Panc1 (cell line): ENCODE measurements at regions not wholly inside any gene's neighbourhood (a gene's known extent, or its start where the extent isn't known, plus 50 kb on each side); places are given as distances from the start of the nearest gene placed in this dataset.

Experiments
- ATAC-seq: fragments of 200-7000 bp; cut with Tn5 transposase; 2 replicates; pipeline ENCODE4 v1.9.1; 2020; ENCODE audit warnings: mild to moderate bottlenecking, moderate library complexity
- BruUV-seq: library from RNA; stranded (reverse); fragments of 400-500 nt; replicated peaks from 2 replicates; lab custom pipeline; 2021; lab: Mats Ljungman, UMichigan
- CTCF ChIA-PET: fragments of 300-600 bp; sonication (Branson Sonifier 250); formaldehyde crosslinking; loops from one replicate; lab custom pipeline; 2022; ENCODE audit warnings: antibody characterized with exemption; lab: Charles Lee
- POLR2A ChIA-PET: fragments of 300-600 bp; sonication (Branson Sonifier 250); formaldehyde crosslinking; loops from one replicate; lab custom pipeline; 2022; ENCODE audit warnings: antibody characterized with exemption; lab: Charles Lee
- DNase-seq: peaks from one replicate; pipeline ENCODE4 v3.0.0-alpha.2; 2010; ENCODE audit warnings: low read depth, low spot score
- H3K27ac ChIP-seq: 2 replicates; pipeline ENCODE4 v1.5.1; 2011; ENCODE audit warnings: mild to moderate bottlenecking, low read length, inconsistent platforms
- H3K27me3 ChIP-seq: fragments of 200-500 bp; sonication (Bioruptor generic); 2 replicates; pipeline ENCODE4 v1.6.0; 2014; ENCODE audit warnings: low read length, inconsistent platforms; ENCODE audit not compliant: control insufficient read depth, insufficient read depth
- H3K36me3 ChIP-seq: fragments of 200-500 bp; sonication (Bioruptor generic); 2 replicates; pipeline ENCODE4 v1.5.1; 2014; ENCODE audit warnings: inconsistent platforms, mild to moderate bottlenecking, low read length, moderate library complexity; ENCODE audit not compliant: control insufficient read depth, insufficient read depth
- H3K4me1 ChIP-seq: 2 replicates; pipeline ENCODE4 v1.5.1; 2011; ENCODE audit warnings: inconsistent platforms, mild to moderate bottlenecking, low read length, moderate library complexity; ENCODE audit not compliant: control insufficient read depth, insufficient read depth
- H3K4me3 ChIP-seq, 2 experiments: 2 replicates each; pipeline ENCODE4 v1.5.1; 2011 to 2012; ENCODE audit warnings: low read depth in 2 of 2, low read length in 2 of 2, mild to moderate bottlenecking in 2 of 2, inconsistent platforms in 1 of 2, moderate library complexity in 1 of 2
- H3K9me3 ChIP-seq: fragments of 200-500 bp; sonication (Bioruptor generic); 2 replicates; pipeline ENCODE4 v1.5.1; 2014; ENCODE audit warnings: low read depth, mild to moderate bottlenecking, inconsistent platforms, low read length, moderate library complexity; ENCODE audit not compliant: control insufficient read depth, insufficient read depth
- POLR2AphosphoS5 ChIP-seq: IDR thresholded peaks from 2 replicates; pipeline ENCODE4 v1.6.1; 2012; ENCODE audit warnings: mild to moderate bottlenecking, low read depth, low read length, moderate library complexity
- SIN3A ChIP-seq: IDR thresholded peaks from 2 replicates; pipeline ENCODE4 v1.6.1; 2012; ENCODE audit warnings: low read depth, mild to moderate bottlenecking, low read length, moderate library complexity, borderline replicate concordance; ENCODE audit not compliant: insufficient read depth
- TCF7L2 ChIP-seq: IDR thresholded peaks from 2 replicates; pipeline ENCODE4 v1.6.1; 2011; ENCODE audit warnings: mild to moderate bottlenecking, low read depth, low read length, inconsistent platforms
- in situ Hi-C: cut with HindIII; loops from 2 replicates; pipeline ENCODE4 v1.10.0; 2016; ENCODE audit warnings: low sequenced_read_pairs, low pct_unique_long_range_greater_than_20kb
- intact Hi-C: fragments of 100-400 bp; cut with micrococcal nuclease; formaldehyde crosslinking; loops from one replicate; pipeline ENCODE4 v1.10.0; 2022; ENCODE audit not compliant: unreplicated experiment
- TF ChIP-seq, protein P1 (sequence below): fragments of 450-650 bp; IDR thresholded peaks from 2 replicates; pipeline ENCODE4 v1.5.1; 2017; ENCODE audit warnings: mild to moderate bottlenecking
- TF ChIP-seq, protein P2 (sequence below), 2 experiments: IDR thresholded peaks; 2 replicates each; pipeline ENCODE4 v1.6.1; 2011 to 2012; ENCODE audit warnings: low read depth in 2 of 2, control low read depth in 1 of 2, low read length in 1 of 2, mild to moderate bottlenecking in 1 of 2, moderate library complexity in 1 of 2; ENCODE audit not compliant: insufficient read depth in 1 of 2

DNA sequence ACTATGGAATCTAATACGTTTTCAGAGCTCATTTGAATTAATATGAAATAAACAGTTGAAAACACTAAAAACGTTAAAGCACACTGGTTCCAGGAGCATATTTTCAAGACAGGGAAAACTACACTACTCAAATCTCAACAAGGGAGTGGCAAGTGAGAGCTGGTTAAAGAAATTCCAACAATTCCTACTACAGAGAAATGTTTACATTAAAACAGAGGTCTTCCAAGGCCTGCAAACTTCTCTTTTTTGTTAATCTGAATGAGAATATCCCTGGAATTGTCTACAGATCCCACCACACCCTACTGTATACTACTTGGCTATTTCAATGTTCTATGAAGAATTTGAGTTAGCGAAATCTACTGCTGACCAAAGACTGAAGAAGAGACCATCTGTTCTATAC is 231.5 kb downstream of the ZEB2 start:
- ATAC-seq (no peak), DNase-seq (no peak)
- no peaks in the 10 kb centered on the region for H3K4me1 ChIP-seq
- H3K4me3 ChIP-seq, result no peak overlapping the region
- no peaks in the 10 kb centered on the region for H3K36me3 ChIP-seq
- intact Hi-C loops, result no loop called here
- BruUV-seq, result no TSS peak
- ChIA-PET CTCF (no interaction called here), POLR2A (no interaction called here)
- H3K27me3 ChIP-seq, result no peaks in the 10 kb centered on the region
- H3K9me3 ChIP-seq, result no peaks in the 10 kb centered on the region
- TF ChIP-seq TCF7L2, result no peak
- no peak for TF ChIP-seq SIN3A
- no peak for TF ChIP-seq POLR2AphosphoS5
- TF ChIP-seq, protein P1, sequence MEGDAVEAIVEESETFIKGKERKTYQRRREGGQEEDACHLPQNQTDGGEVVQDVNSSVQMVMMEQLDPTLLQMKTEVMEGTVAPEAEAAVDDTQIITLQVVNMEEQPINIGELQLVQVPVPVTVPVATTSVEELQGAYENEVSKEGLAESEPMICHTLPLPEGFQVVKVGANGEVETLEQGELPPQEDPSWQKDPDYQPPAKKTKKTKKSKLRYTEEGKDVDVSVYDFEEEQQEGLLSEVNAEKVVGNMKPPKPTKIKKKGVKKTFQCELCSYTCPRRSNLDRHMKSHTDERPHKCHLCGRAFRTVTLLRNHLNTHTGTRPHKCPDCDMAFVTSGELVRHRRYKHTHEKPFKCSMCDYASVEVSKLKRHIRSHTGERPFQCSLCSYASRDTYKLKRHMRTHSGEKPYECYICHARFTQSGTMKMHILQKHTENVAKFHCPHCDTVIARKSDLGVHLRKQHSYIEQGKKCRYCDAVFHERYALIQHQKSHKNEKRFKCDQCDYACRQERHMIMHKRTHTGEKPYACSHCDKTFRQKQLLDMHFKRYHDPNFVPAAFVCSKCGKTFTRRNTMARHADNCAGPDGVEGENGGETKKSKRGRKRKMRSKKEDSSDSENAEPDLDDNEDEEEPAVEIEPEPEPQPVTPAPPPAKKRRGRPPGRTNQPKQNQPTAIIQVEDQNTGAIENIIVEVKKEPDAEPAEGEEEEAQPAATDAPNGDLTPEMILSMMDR, result no peak
- TF ChIP-seq, protein P2, sequence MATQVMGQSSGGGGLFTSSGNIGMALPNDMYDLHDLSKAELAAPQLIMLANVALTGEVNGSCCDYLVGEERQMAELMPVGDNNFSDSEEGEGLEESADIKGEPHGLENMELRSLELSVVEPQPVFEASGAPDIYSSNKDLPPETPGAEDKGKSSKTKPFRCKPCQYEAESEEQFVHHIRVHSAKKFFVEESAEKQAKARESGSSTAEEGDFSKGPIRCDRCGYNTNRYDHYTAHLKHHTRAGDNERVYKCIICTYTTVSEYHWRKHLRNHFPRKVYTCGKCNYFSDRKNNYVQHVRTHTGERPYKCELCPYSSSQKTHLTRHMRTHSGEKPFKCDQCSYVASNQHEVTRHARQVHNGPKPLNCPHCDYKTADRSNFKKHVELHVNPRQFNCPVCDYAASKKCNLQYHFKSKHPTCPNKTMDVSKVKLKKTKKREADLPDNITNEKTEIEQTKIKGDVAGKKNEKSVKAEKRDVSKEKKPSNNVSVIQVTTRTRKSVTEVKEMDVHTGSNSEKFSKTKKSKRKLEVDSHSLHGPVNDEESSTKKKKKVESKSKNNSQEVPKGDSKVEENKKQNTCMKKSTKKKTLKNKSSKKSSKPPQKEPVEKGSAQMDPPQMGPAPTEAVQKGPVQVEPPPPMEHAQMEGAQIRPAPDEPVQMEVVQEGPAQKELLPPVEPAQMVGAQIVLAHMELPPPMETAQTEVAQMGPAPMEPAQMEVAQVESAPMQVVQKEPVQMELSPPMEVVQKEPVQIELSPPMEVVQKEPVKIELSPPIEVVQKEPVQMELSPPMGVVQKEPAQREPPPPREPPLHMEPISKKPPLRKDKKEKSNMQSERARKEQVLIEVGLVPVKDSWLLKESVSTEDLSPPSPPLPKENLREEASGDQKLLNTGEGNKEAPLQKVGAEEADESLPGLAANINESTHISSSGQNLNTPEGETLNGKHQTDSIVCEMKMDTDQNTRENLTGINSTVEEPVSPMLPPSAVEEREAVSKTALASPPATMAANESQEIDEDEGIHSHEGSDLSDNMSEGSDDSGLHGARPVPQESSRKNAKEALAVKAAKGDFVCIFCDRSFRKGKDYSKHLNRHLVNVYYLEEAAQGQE (IDR thresholded peaks at IDR 0.05; ENCODE audit: insufficient read depth in 1 of 2, low read depth in 2 of 2, low read length in 1 of 2), result no peak
- in situ Hi-C loops, result no loop called here
- no peak overlapping the region for H3K27ac ChIP-seq

DNA sequence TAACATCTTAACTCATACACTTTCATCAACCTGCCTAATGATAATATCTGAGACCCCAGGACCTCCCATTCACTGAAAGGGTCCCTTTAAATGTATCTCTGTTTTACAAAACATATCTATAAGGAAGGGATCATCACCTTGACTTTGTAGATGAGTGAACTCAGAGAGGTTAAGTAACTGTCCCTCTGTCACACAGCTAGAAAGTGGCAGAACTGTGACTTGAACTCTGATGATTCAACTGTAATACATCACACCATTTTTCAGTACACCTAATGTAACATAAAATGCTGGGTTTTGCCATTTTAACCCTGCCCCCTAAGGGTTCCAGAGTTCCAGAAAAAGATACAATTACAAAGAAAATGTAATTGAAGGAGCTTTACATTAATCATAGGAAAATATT is 234.6 kb downstream of the ZEB2 start:
- ChIA-PET POLR2A (no interaction called here), CTCF (no interaction called here)
- H3K27ac ChIP-seq, result no peak overlapping the region
- H3K4me3 ChIP-seq, result no peak overlapping the region
- H3K9me3 ChIP-seq, result no peaks in the 10 kb centered on the region
- no peak for DNase-seq
- ATAC-seq, result no peak
- H3K4me1 ChIP-seq, result no peaks in the 10 kb centered on the region
- intact Hi-C loops, result no loop called here
- H3K36me3 ChIP-seq, result no peaks in the 10 kb centered on the region
- no peak for TF ChIP-seq POLR2AphosphoS5
- TF ChIP-seq, protein P2 (IDR thresholded peaks at IDR 0.05; ENCODE audit: insufficient read depth in 1 of 2, low read depth in 2 of 2, low read length in 1 of 2), result no peak
- TF ChIP-seq SIN3A, result no peak
- TF ChIP-seq, protein P1, result no peak
- no peak for TF ChIP-seq TCF7L2
- H3K27me3 ChIP-seq, result no peaks in the 10 kb centered on the region
- no TSS peak for BruUV-seq
- in situ Hi-C loops, result no loop called here
